GM12878 (cell line): ENCODE measurements at regions not wholly inside any gene's neighbourhood (a gene's known extent, or its start where the extent isn't known, plus 50 kb on each side); places are given as distances from the start of the nearest gene placed in this dataset.

ENCODE experiments used
- ATAC-seq: fragments of 200-7000 bp; cut with Tn5 transposase; 3 replicates; pipeline ENCODE4 v1.9.1; 2020; ENCODE audit warnings: mild to moderate bottlenecking, moderate library complexity
- BruUV-seq: library from RNA; stranded (reverse); fragments of 400-500 nt; replicated peaks from 2 replicates; lab custom pipeline; 2021; lab: Mats Ljungman, UMichigan
- CTCF ChIA-PET: fragments of 300-600 bp; sonication (Branson Sonifier 250); formaldehyde crosslinking; extraction: SDS; loops from one replicate; lab custom pipeline; 2021; ENCODE audit warnings: inconsistent platforms; lab: Yijun Ruan, JAX
- POLR2A ChIA-PET: fragments of 350-600 bp; formaldehyde crosslinking; extraction: SDS; loops from one replicate; lab custom pipeline; 2021; ENCODE audit warnings: inconsistent platforms; lab: Charles Lee
- RAD21 ChIA-PET: fragments of 300-600 bp; sonication (Branson Sonifier 250); formaldehyde crosslinking; loops from one replicate; lab custom pipeline; 2023; ENCODE audit warnings: antibody characterized with exemption; ENCODE audit not compliant: unreplicated experiment; lab: Charles Lee
- SMC1A ChIA-PET: fragments of 300-600 bp; sonication (Branson Sonifier 250); formaldehyde crosslinking; loops from one replicate; lab custom pipeline; 2023; ENCODE audit not compliant: unreplicated experiment, uncharacterized antibody; lab: Charles Lee
- DNase-seq: peaks from one replicate; pipeline ENCODE4 v3.0.0-alpha.2; 2011; ENCODE audit warnings: low read depth, low spot score
- FAIRE-seq: peaks from 3 replicates; lab custom pipeline; 2011; peaks lifted over from hg19 to GRCh38; lab: Jason Lieb, UNC
- H2AFZ ChIP-seq: 2 replicates; pipeline ENCODE4 v1.6.0; 2011; ENCODE audit warnings: low read depth, low read length, control low read depth; ENCODE audit not compliant: control insufficient read depth
- H3K27ac ChIP-seq: 2 replicates; pipeline ENCODE4 v1.5.1; 2011; ENCODE audit warnings: control low read depth; ENCODE audit not compliant: control insufficient read depth, insufficient read depth
- H3K27me3 ChIP-seq, 2 experiments: replicated peaks in 1 of 2; 2 replicates each; pipeline versions ENCODE4 v1.6.0 to v1.6.1; 2011; ENCODE audit warnings: low read length in 1 of 2; ENCODE audit not compliant: control insufficient read depth in 2 of 2, insufficient read depth in 2 of 2
- H3K36me3 ChIP-seq, 2 experiments: 2 replicates each; pipeline ENCODE4 v1.5.1; 2011; ENCODE audit warnings: low read length in 1 of 2; ENCODE audit not compliant: control insufficient read depth in 2 of 2, insufficient read depth in 2 of 2
- H3K4me1 ChIP-seq: 2 replicates; pipeline ENCODE4 v1.6.1; 2011; ENCODE audit warnings: mild to moderate bottlenecking, low read length, moderate library complexity, mixed read lengths; ENCODE audit not compliant: control insufficient read depth, insufficient read depth
- H3K4me2 ChIP-seq: 2 replicates; pipeline ENCODE4 v1.6.0; 2011; ENCODE audit warnings: control low read depth; ENCODE audit not compliant: control insufficient read depth, insufficient read depth
- H3K4me3 ChIP-seq: fragments of 200-600 bp; sonication (generic); 2 replicates; pipeline ENCODE4 v1.5.1; 2016
- H3K79me2 ChIP-seq: 2 replicates; pipeline ENCODE4 v1.6.0; 2011; ENCODE audit warnings: low read length; ENCODE audit not compliant: control insufficient read depth, insufficient read depth
- H3K9ac ChIP-seq: 2 replicates; pipeline ENCODE4 v1.8.0; 2011; ENCODE audit warnings: low read length, control low read depth, mixed read lengths; ENCODE audit not compliant: control insufficient read depth, insufficient read depth
- H3K9me3 ChIP-seq: replicated peaks from 3 replicates; pipeline ENCODE4 v1.5.1; 2011; ENCODE audit warnings: mild to moderate bottlenecking, low read length; ENCODE audit not compliant: control insufficient read depth, insufficient read depth
- H4K20me1 ChIP-seq: 2 replicates; pipeline ENCODE4 v1.6.0; 2011; ENCODE audit not compliant: control insufficient read depth, insufficient read depth
- BCL3 ChIP-seq: IDR thresholded peaks from 2 replicates; pipeline ENCODE4 v1.6.1; 2011; ENCODE audit warnings: borderline replicate concordance, low read depth, mild to moderate bottlenecking, moderate library complexity, low read length; ENCODE audit not compliant: insufficient read depth, poor library complexity, severe bottlenecking
- BCLAF1 ChIP-seq: fragments of 450-650 bp; IDR thresholded peaks from 2 replicates; pipeline ENCODE4 v1.6.1; 2017; ENCODE audit warnings: antibody characterized with exemption, mild to moderate bottlenecking, moderate library complexity
- CHD2 ChIP-seq: IDR thresholded peaks from 2 replicates; pipeline ENCODE4 v1.6.1; 2011; ENCODE audit warnings: low read depth, low read length, improper control_type of control experiment, borderline replicate concordance
- ESRRA ChIP-seq: IDR thresholded peaks from 2 replicates; pipeline ENCODE4 v1.6.1; 2012; ENCODE audit warnings: mild to moderate bottlenecking, low read length, improper control_type of control experiment
- GATAD2B ChIP-seq: fragments of 450-650 bp; conservative IDR thresholded peaks from 2 replicates; pipeline ENCODE4 v1.6.1; 2017; ENCODE audit warnings: low read depth, mild to moderate bottlenecking, moderate library complexity
- JUNB ChIP-seq: IDR thresholded peaks from 2 replicates; pipeline ENCODE4 v1.6.1; 2016; ENCODE audit warnings: antibody characterized with exemption, mild to moderate bottlenecking
- KAT2A ChIP-seq: conservative IDR thresholded peaks from 2 replicates; pipeline ENCODE4 v1.6.1; 2011; ENCODE audit warnings: low read depth, low read length; ENCODE audit not compliant: control insufficient read depth
- POLR2A ChIP-seq: IDR thresholded peaks from 2 replicates; pipeline ENCODE4 v1.6.1; 2011; ENCODE audit warnings: low read depth, mild to moderate bottlenecking, low read length
- POLR2AphosphoS2 ChIP-seq: IDR thresholded peaks from 2 replicates; pipeline ENCODE4 v1.6.1; 2011; ENCODE audit warnings: low read depth, mild to moderate bottlenecking, low read length, improper control_type of control experiment, moderate library complexity
- POLR2AphosphoS5 ChIP-seq: IDR thresholded peaks from 2 replicates; pipeline ENCODE4 v1.6.1; 2011; ENCODE audit warnings: mild to moderate bottlenecking, low read length, inconsistent platforms
- RB1 ChIP-seq: fragments of 450-650 bp; formaldehyde crosslinking; IDR thresholded peaks from 2 replicates; pipeline ENCODE4 v1.6.1; 2017; ENCODE audit warnings: mild to moderate bottlenecking, borderline replicate concordance
- RUNX3 ChIP-seq: IDR thresholded peaks from 2 replicates; pipeline ENCODE4 v1.6.1; 2012; ENCODE audit warnings: low read length, inconsistent platforms
- SMARCA5 ChIP-seq: fragments of 450-650 bp; IDR thresholded peaks from 2 replicates; pipeline ENCODE4 v1.6.1; 2017; ENCODE audit warnings: mild to moderate bottlenecking
- SP1 ChIP-seq: IDR thresholded peaks from one replicate; pipeline ENCODE4 v1.6.1; 2011; ENCODE audit warnings: low read depth, low read length
- STAT1 ChIP-seq: fragments of 450-650 bp; conservative IDR thresholded peaks from 2 replicates; pipeline ENCODE4 v1.6.1; 2014; ENCODE audit warnings: antibody characterized with exemption, mild to moderate bottlenecking
- SUZ12 ChIP-seq: fragments of 200-600 bp; sonication (generic); IDR thresholded peaks from one replicate; pipeline ENCODE4 v1.6.1; 2018; ENCODE audit warnings: antibody characterized with exemption, mild to moderate bottlenecking; ENCODE audit not compliant: unreplicated experiment
- ZBTB4 ChIP-seq: fragments of 450-650 bp; formaldehyde crosslinking; IDR thresholded peaks from 2 replicates; pipeline ENCODE4 v1.4.0; 2022; ENCODE audit warnings: mild to moderate bottlenecking, moderate library complexity
- WGBS: methylation state at CpG from one replicate; pipeline ENCODE4 v1.1.6; 2016; ENCODE audit warnings: low lambda C conversion rate; ENCODE audit not compliant: insufficient replicate concordance, insufficient coverage; ENCODE audit errors: missing lambda C conversion rate; 5-methylcytosine and 5-hydroxymethylcytosine counted together
- in situ Hi-C: fragments of 300-500 bp; cut with MboI; formaldehyde crosslinking; loops from 9 replicates; pipeline ENCODE4 v1.14.3; 2018; ENCODE audit warnings: mixed read lengths
- intact Hi-C: fragments of 100-400 bp; cut with micrococcal nuclease; formaldehyde crosslinking; loops from one replicate; pipeline ENCODE4 v1.14.2; 2022; ENCODE audit not compliant: unreplicated experiment

- BruUV-seq = no TSS peak
- H3K4me1 ChIP-seq = no peaks in the 10 kb centered on the region
- no peaks in the 10 kb centered on the region for H3K36me3 ChIP-seq
- H3K27me3 ChIP-seq = no peaks in the 10 kb centered on the region
- no peaks in the 10 kb centered on the region for H3K79me2 ChIP-seq
- in situ Hi-C loops (no loop called here), intact Hi-C loops (no loop called here)
- FAIRE-seq = no peak
- TF ChIP-seq BCL3 (no peak), KAT2A (no peak), SUZ12 (no peak), POLR2A (no peak), GATAD2B (no peak), RUNX3 (no peak), POLR2AphosphoS5 (no peak), CHD2 (no peak), BCLAF1 (no peak), SMARCA5 (no peak), ESRRA (no peak), ZBTB4 (no peak), STAT1 (no peak), SP1 (no peak), RB1 (no peak), JUNB (no peak), POLR2AphosphoS2 (no peak)
- H3K4me2 ChIP-seq = no peak overlapping the region
- no peak for DNase-seq
- WGBS = 64% methylated on average over 24 of the region's 26 CpGs
- no peaks in the 10 kb centered on the region for H4K20me1 ChIP-seq
- CTCF ChIA-PET = no interaction called here
- RAD21 ChIA-PET = no interaction called here
- ATAC-seq = no peak
- H2AFZ ChIP-seq = no peak overlapping the region
- no peak overlapping the region for H3K4me3 ChIP-seq
- H3K27ac ChIP-seq = no peak overlapping the region
- H3K9ac ChIP-seq = no peak overlapping the region
- POLR2A ChIA-PET = no interaction called here
- no peaks in the 10 kb centered on the region for H3K9me3 ChIP-seq
- SMC1A ChIA-PET = no interaction called here
These were observed 102.6 kb downstream of the PTPRS start for GRCh38 chr19:5237939-5238480.
